HCT116 (cell line): ENCODE measurements at regions not wholly inside any gene's neighbourhood (a gene's known extent, or its start where the extent isn't known, plus 50 kb on each side); places are given as distances from the start of the nearest gene placed in this dataset.

Source experiments
- ATAC-seq: fragments of 200-7000 bp; cut with Tn5 transposase; 2 replicates; pipeline ENCODE4 v1.9.1; 2020; ENCODE audit warnings: mild to moderate bottlenecking, moderate library complexity
- BruUV-seq: library from RNA; stranded (reverse); fragments of 400-500 nt; replicated peaks from 2 replicates; lab custom pipeline; 2021; lab: Mats Ljungman, UMichigan
- CTCF ChIA-PET: fragments of 300-600 bp; sonication (Branson Sonifier 250); formaldehyde crosslinking; loops from one replicate; lab custom pipeline; 2021; ENCODE audit warnings: antibody characterized with exemption; lab: Charles Lee
- POLR2A ChIA-PET: fragments of 300-600, 350-600 bp; sonication (Branson Sonifier 250); formaldehyde crosslinking; loops from one replicate; lab custom pipeline; 2021; ENCODE audit warnings: antibody characterized with exemption; lab: Charles Lee
- RAD21 ChIA-PET, 2 experiments: fragments of 300-600 bp; sonication (Branson Sonifier 250); formaldehyde crosslinking; loops; one replicate each; lab custom pipeline; 2023; ENCODE audit warnings: low total read pairs in 2 of 2; ENCODE audit not compliant: uncharacterized antibody in 2 of 2, unreplicated experiment in 2 of 2, low non-redundant PET in 1 of 2; lab: Charles Lee
- DNase-seq: peaks from one replicate; pipeline ENCODE4 v3.0.0-alpha.2; 2010; ENCODE audit warnings: low read depth, low spot score
- H2AFZ ChIP-seq: fragments of 200-600 bp; shearing (Covaris generic), sonication (generic); 2 replicates; pipeline ENCODE4 v1.6.1; 2017; ENCODE audit warnings: low read depth, mixed run types, mixed read lengths, antibody characterized with exemption, low read length; ENCODE audit not compliant: poor library complexity, severe bottlenecking
- H3K27ac ChIP-seq: 2 replicates; pipeline ENCODE4 v1.5.1; 2012; ENCODE audit warnings: low read depth, low read length
- H3K27me3 ChIP-seq: fragments of 200-600 bp; sonication (generic); 2 replicates; pipeline ENCODE4 v1.6.1; 2016; ENCODE audit warnings: mixed run types, low read length, mixed read lengths; ENCODE audit not compliant: insufficient read depth
- H3K36me3 ChIP-seq, 2 experiments: fragments of 200-500 bp in 1 of 2; fragments of 200-600 bp in 1 of 2; sonication (Bioruptor generic) in 1 of 2; sonication (generic) in 1 of 2; 2 replicates each; pipeline versions ENCODE4 v1.5.1 to v1.6.1; 2014 to 2016; ENCODE audit warnings: low read length in 2 of 2, inconsistent platforms in 1 of 2, mixed read lengths in 1 of 2, mixed run types in 1 of 2; ENCODE audit not compliant: insufficient read depth in 2 of 2, control insufficient read depth in 1 of 2
- H3K4me1 ChIP-seq, 2 experiments: fragments of 200-600 bp in 1 of 2; sonication (generic) in 1 of 2; 2 replicates each; pipeline versions ENCODE4 v1.5.1 to v1.6.1; 2012 to 2017; ENCODE audit warnings: low read length in 2 of 2, inconsistent platforms in 1 of 2, mild to moderate bottlenecking in 1 of 2, mixed read lengths in 1 of 2, mixed run types in 1 of 2, moderate library complexity in 1 of 2; ENCODE audit not compliant: insufficient read depth in 2 of 2, control insufficient read depth in 1 of 2
- H3K4me2 ChIP-seq: fragments of 200-600 bp; sonication (generic); 2 replicates; pipeline ENCODE4 v1.6.1; 2017; ENCODE audit warnings: mixed run types, low read length, mixed read lengths
- H3K4me3 ChIP-seq, 2 experiments: fragments of 200-600 bp in 1 of 2; sonication (generic) in 1 of 2; replicated peaks in 1 of 2; 2 replicates each; pipeline ENCODE4 v1.5.1; 2011 to 2016; ENCODE audit warnings: low read length in 2 of 2, control low read depth in 1 of 2, low read depth in 1 of 2, mild to moderate bottlenecking in 1 of 2, mixed read lengths in 1 of 2, mixed run types in 1 of 2
- H3K79me2 ChIP-seq: fragments of 200-600 bp; sonication (generic); 2 replicates; pipeline ENCODE4 v1.6.1; 2017; ENCODE audit warnings: mild to moderate bottlenecking, mixed run types, low read length, moderate library complexity, mixed read lengths; ENCODE audit not compliant: insufficient read depth
- H3K9ac ChIP-seq: fragments of 200-600 bp; sonication (generic); 2 replicates; pipeline ENCODE4 v1.6.1; 2016; ENCODE audit warnings: low read length, mixed read lengths
- H3K9me2 ChIP-seq: fragments of 200-600 bp; sonication (generic), shearing (Covaris generic); 2 replicates; pipeline ENCODE4 v1.6.1; 2017; ENCODE audit warnings: mixed run types, mild to moderate bottlenecking, moderate library complexity; ENCODE audit not compliant: insufficient read depth
- H3K9me3 ChIP-seq, 2 experiments: fragments of 200-500 bp in 1 of 2; fragments of 200-600 bp in 1 of 2; sonication (Bioruptor generic) in 1 of 2; sonication (generic) in 1 of 2; 2 replicates each; pipeline ENCODE4 v1.6.1; 2014 to 2017; ENCODE audit warnings: low read length in 2 of 2, mixed read lengths in 2 of 2, inconsistent platforms in 1 of 2, low read depth in 1 of 2, mild to moderate bottlenecking in 1 of 2, mixed run types in 1 of 2, moderate library complexity in 1 of 2; ENCODE audit not compliant: control insufficient read depth in 1 of 2, insufficient read depth in 1 of 2
- H4K20me1 ChIP-seq: fragments of 200-600 bp; sonication (generic), shearing (Covaris generic); 2 replicates; pipeline ENCODE4 v1.6.1; 2017; ENCODE audit warnings: mixed run types, mild to moderate bottlenecking, moderate library complexity; ENCODE audit not compliant: insufficient read depth
- CBX3 ChIP-seq: IDR thresholded peaks from 2 replicates; pipeline ENCODE4 v1.6.1; 2012; ENCODE audit warnings: low read depth
- CTCF ChIP-seq, 3 experiments: fragments of 200-600 bp in 1 of 3; sonication (generic) in 1 of 3; IDR thresholded peaks in 2 of 3; conservative IDR thresholded peaks in 1 of 3; 2 replicates each; pipeline ENCODE4 v1.5.1; 2012 to 2017; ENCODE audit warnings: low read depth in 2 of 3, low read length in 2 of 3, antibody characterized with exemption in 1 of 3, borderline replicate concordance in 1 of 3, control low read depth in 1 of 3, mild to moderate bottlenecking in 1 of 3, mixed read lengths in 1 of 3, mixed run types in 1 of 3, moderate library complexity in 1 of 3; ENCODE audit not compliant: insufficient read depth in 1 of 3
- EGR1 ChIP-seq: IDR thresholded peaks from 2 replicates; pipeline ENCODE4 v1.6.1; 2012; ENCODE audit warnings: low read depth
- EZH2phosphoT487 ChIP-seq: fragments of 200-600 bp; IDR thresholded peaks from 2 replicates; pipeline ENCODE4 v1.6.1; 2018; ENCODE audit warnings: antibody characterized with exemption, borderline replicate concordance
- JUND ChIP-seq: IDR thresholded peaks from 2 replicates; pipeline ENCODE4 v1.6.1; 2012
- POLR2A ChIP-seq: IDR thresholded peaks from 2 replicates; pipeline ENCODE4 v1.7.0; 2011; ENCODE audit warnings: borderline replicate concordance; ENCODE audit not compliant: insufficient read depth, insufficient read length; ENCODE audit errors: extremely low read depth
- SP1 ChIP-seq: IDR thresholded peaks from 2 replicates; pipeline ENCODE4 v1.6.1; 2012; ENCODE audit warnings: low read depth
- TCF7L2 ChIP-seq: IDR thresholded peaks from 2 replicates; pipeline ENCODE4 v1.7.0; 2011; ENCODE audit warnings: borderline replicate concordance, inconsistent platforms; ENCODE audit not compliant: insufficient read depth, insufficient read length; ENCODE audit errors: extremely low read depth
- YY1 ChIP-seq: IDR thresholded peaks from 2 replicates; pipeline ENCODE4 v1.6.1; 2011; ENCODE audit warnings: low read length, low read depth, moderate library complexity, mild to moderate bottlenecking; ENCODE audit not compliant: insufficient replicate concordance; ENCODE audit errors: extremely low read depth
- ZFX ChIP-seq: fragments of 450-650 bp; IDR thresholded peaks from 2 replicates; pipeline ENCODE4 v1.6.1; 2017
- intact Hi-C: fragments of 100-400 bp; cut with micrococcal nuclease; formaldehyde crosslinking; loops from 2 replicates; pipeline ENCODE4 v1.10.0; 2022
- TF ChIP-seq, protein P1 (sequence below): IDR thresholded peaks from 2 replicates; pipeline ENCODE4 v1.6.1; 2011; ENCODE audit warnings: mild to moderate bottlenecking, low read length, moderate library complexity; ENCODE audit not compliant: insufficient replicate concordance; ENCODE audit errors: extremely low read depth

DNA sequence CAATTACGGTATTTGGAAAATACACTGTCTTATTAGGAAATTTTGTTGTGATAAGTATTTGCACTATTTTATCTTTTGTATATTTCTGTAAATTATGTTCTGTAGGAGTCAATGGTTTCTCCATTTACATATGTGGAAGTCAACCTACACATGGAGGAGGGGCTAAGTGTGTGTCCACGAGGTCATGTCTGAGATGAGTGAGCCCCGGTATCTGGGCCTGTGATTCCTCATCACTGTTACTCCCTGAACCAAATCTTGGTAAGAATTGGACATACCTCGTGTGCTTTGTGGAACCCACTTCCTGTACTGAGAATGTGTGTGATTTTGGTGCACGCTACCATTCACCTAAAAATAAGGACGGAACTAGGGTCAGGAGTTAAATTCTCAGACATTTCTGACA lies 1105.5 kb downstream of the TMEM121 start (continued):
- TF ChIP-seq, protein P1, sequence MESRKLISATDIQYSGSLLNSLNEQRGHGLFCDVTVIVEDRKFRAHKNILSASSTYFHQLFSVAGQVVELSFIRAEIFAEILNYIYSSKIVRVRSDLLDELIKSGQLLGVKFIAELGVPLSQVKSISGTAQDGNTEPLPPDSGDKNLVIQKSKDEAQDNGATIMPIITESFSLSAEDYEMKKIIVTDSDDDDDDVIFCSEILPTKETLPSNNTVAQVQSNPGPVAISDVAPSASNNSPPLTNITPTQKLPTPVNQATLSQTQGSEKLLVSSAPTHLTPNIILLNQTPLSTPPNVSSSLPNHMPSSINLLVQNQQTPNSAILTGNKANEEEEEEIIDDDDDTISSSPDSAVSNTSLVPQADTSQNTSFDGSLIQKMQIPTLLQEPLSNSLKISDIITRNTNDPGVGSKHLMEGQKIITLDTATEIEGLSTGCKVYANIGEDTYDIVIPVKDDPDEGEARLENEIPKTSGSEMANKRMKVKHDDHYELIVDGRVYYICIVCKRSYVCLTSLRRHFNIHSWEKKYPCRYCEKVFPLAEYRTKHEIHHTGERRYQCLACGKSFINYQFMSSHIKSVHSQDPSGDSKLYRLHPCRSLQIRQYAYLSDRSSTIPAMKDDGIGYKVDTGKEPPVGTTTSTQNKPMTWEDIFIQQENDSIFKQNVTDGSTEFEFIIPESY = no peak
- TF ChIP-seq JUND (no peak), POLR2A (no peak), SP1 (no peak), YY1 (no peak), EGR1 (no peak), CBX3 (no peak)

- peaks cover 12 to 16% of the 10 kb centered on the region in 2 experiments; a peak in 2 of 4 replicates for H3K9me3 ChIP-seq
- DNase-seq (no peak), ATAC-seq (no peak)
- intact Hi-C loops = no loop called here
- no peak overlapping the region for H3K4me3 ChIP-seq
- RAD21 ChIA-PET = no interaction called here
- CTCF ChIA-PET = no interaction called here
- POLR2A ChIA-PET = no interaction called here
- BruUV-seq = no TSS peak
- no peaks in the 10 kb centered on the region for H3K27me3 ChIP-seq
- no peaks in the 10 kb centered on the region for H3K4me1 ChIP-seq
- H3K36me3 ChIP-seq = no peaks in the 10 kb centered on the region
- no peaks in the 10 kb centered on the region for H3K79me2 ChIP-seq
- no peak overlapping the region for H3K4me2 ChIP-seq
- H3K27ac ChIP-seq = no peak overlapping the region
- no peaks in the 10 kb centered on the region for H3K9me2 ChIP-seq
- no peak overlapping the region for H2AFZ ChIP-seq
- TF ChIP-seq ZFX (no peak), CBX3 (no peak), TCF7L2 (no peak), CTCF (IDR thresholded peaks at IDR 0.05 in 2 of 3, conservative IDR thresholded peaks at IDR 0.05 in 1 of 3; ENCODE audit: borderline replicate concordance in 1 of 3, insufficient read depth in 1 of 3, low read depth in 2 of 3, low read length in 2 of 3) (no peak), EZH2phosphoT487 (no peak), YY1 (no peak)
- H4K20me1 ChIP-seq = no peaks in the 10 kb centered on the region
- H3K9ac ChIP-seq = no peak overlapping the region
Measured at GRCh38 chr14:106633721-106634120, 1107.3 kb downstream of the TMEM121 start.
